ENCODE measurements at regions not wholly inside any gene's neighbourhood (a gene's known extent, or its start where the extent isn't known, plus 50 kb on each side); places are given as distances from the start of the nearest gene placed in this dataset.

- Mint-ChIP-seq H3K36me3 (ENCODE audit: insufficient read depth in 2 of 2) (no peaks in the 10 kb centered on the region), H3K4me1 (ENCODE audit: low read depth) (no peaks in the 10 kb centered on the region), H3K27ac (no peak overlapping the region), H3K9me3 (no peaks in the 10 kb centered on the region), H3K27me3 (ENCODE audit: low read depth) (no peaks in the 10 kb centered on the region), H3K4me3 (no peak overlapping the region)
- ATAC-seq (replicated peaks in 1 of 2) (no peak), DNase-seq (no peak)
Observed at GRCh38 chr7:116438267-116438666, 61.3 kb upstream of the CAV2 start.

GRCh38 chr7:116439005-116439404 is 60.5 kb upstream of the CAV2 start:
- H3K27ac Mint-ChIP-seq: no peak overlapping the region
- DNase-seq: no peak
- no peaks in the 10 kb centered on the region for H3K27me3 Mint-ChIP-seq (ENCODE audit: low read depth)
- H3K9me3 Mint-ChIP-seq: no peaks in the 10 kb centered on the region
- no peaks in the 10 kb centered on the region for H3K36me3 Mint-ChIP-seq (ENCODE audit: insufficient read depth in 2 of 2)
- ATAC-seq (replicated peaks in 1 of 2): no peak
- no peak overlapping the region for H3K4me3 Mint-ChIP-seq
- H3K4me1 Mint-ChIP-seq (ENCODE audit: low read depth): no peaks in the 10 kb centered on the region

GRCh38 chr7:116439841-116440549 is 59.5 kb upstream of the CAV2 start:
- H3K27ac Mint-ChIP-seq: no peak overlapping the region
- ATAC-seq (replicated peaks in 1 of 2): no peak

GRCh38 chr7:116441534-116441933 is 58.0 kb upstream of the CAV2 start:
- DNase-seq (no peak), ATAC-seq (replicated peaks in 1 of 2) (no peak)
- Mint-ChIP-seq H3K9me3 (peaks cover 0 to 2% of the 10 kb centered on the region in 2 donors), H3K4me1 (ENCODE audit: low read depth) (no peaks in the 10 kb centered on the region), H3K27ac (no peak overlapping the region), H3K27me3 (ENCODE audit: low read depth) (peaks cover 15% of the 10 kb centered on the region), H3K36me3 (ENCODE audit: insufficient read depth in 2 of 2) (no peaks in the 10 kb centered on the region), H3K4me3 (no peak overlapping the region)

More at GRCh38 chr7:116439841-116440549, 59.5 kb upstream of the CAV2 start:
- no peaks in the 10 kb centered on the region for H3K36me3 Mint-ChIP-seq (ENCODE audit: insufficient read depth in 2 of 2)
- no peak overlapping the region for H3K4me3 Mint-ChIP-seq
- H3K4me1 Mint-ChIP-seq (ENCODE audit: low read depth): no peaks in the 10 kb centered on the region
- H3K9me3 Mint-ChIP-seq: peaks cover 0 to 2% of the 10 kb centered on the region in 2 donors
- peaks cover 6% of the 10 kb centered on the region for H3K27me3 Mint-ChIP-seq (ENCODE audit: low read depth)
- no peak for DNase-seq

- no peaks in the 10 kb centered on the region for H3K4me1 Mint-ChIP-seq (ENCODE audit: low read depth)
- no peak overlapping the region for H3K4me3 Mint-ChIP-seq
- no peaks in the 10 kb centered on the region for H3K36me3 Mint-ChIP-seq (ENCODE audit: insufficient read depth in 2 of 2)
Observed at GRCh38 chr7:116443101-116443523, 56.4 kb upstream of the CAV2 start.

GRCh38 chr7:116443646-116444045 is 55.9 kb upstream of the CAV2 start:
- no peak overlapping the region for H3K4me3 Mint-ChIP-seq
- DNase-seq (no peak), ATAC-seq (replicated peaks in 1 of 2) (no peak)

More at GRCh38 chr7:116443101-116443523, 56.4 kb upstream of the CAV2 start:
- Mint-ChIP-seq H3K9me3 (peaks cover 0 to 2% of the 10 kb centered on the region in 2 donors), H3K27ac (no peak overlapping the region), H3K27me3 (ENCODE audit: low read depth) (peaks cover 20% of the 10 kb centered on the region)
- ATAC-seq (replicated peaks in 1 of 2) (no peak), DNase-seq (no peak)

GRCh38 chr7:116445447-116446211 is 53.9 kb upstream of the CAV2 start:
- peaks cover 0 to 2% of the 10 kb centered on the region in 2 donors for H3K9me3 Mint-ChIP-seq
- H3K4me1 Mint-ChIP-seq (ENCODE audit: low read depth): no peaks in the 10 kb centered on the region
- H3K27ac Mint-ChIP-seq: no peak overlapping the region
- DNase-seq: no peak
- H3K4me3 Mint-ChIP-seq: no peak overlapping the region
- ATAC-seq (replicated peaks in 1 of 2): no peak
- peaks cover 30% of the 10 kb centered on the region for H3K27me3 Mint-ChIP-seq (ENCODE audit: low read depth)
- no peaks in the 10 kb centered on the region for H3K36me3 Mint-ChIP-seq (ENCODE audit: insufficient read depth in 2 of 2)

More at GRCh38 chr7:116443646-116444045, 55.9 kb upstream of the CAV2 start:
- Mint-ChIP-seq H3K9me3 (peaks cover 0 to 2% of the 10 kb centered on the region in 2 donors), H3K27me3 (ENCODE audit: low read depth) (peaks cover 20% of the 10 kb centered on the region), H3K4me1 (ENCODE audit: low read depth) (no peaks in the 10 kb centered on the region), H3K36me3 (ENCODE audit: insufficient read depth in 2 of 2) (no peaks in the 10 kb centered on the region), H3K27ac (no peak overlapping the region)

GRCh38 chr7:116446212-116446855 is 53.2 kb upstream of the CAV2 start:
- DNase-seq (no peak), ATAC-seq (replicated peaks in 1 of 2) (no peak)
- peaks cover 30% of the 10 kb centered on the region for H3K27me3 Mint-ChIP-seq (ENCODE audit: low read depth)
- H3K4me1 Mint-ChIP-seq (ENCODE audit: low read depth): no peaks in the 10 kb centered on the region
- no peaks in the 10 kb centered on the region for H3K36me3 Mint-ChIP-seq (ENCODE audit: insufficient read depth in 2 of 2)
- H3K9me3 Mint-ChIP-seq: peaks cover 0 to 2% of the 10 kb centered on the region in 2 donors
- no peak overlapping the region for H3K4me3 Mint-ChIP-seq
- H3K27ac Mint-ChIP-seq: no peak overlapping the region

GRCh38 chr7:116447436-116447835 is 52.1 kb upstream of the CAV2 start:
- Mint-ChIP-seq H3K4me3 (no peak overlapping the region), H3K36me3 (ENCODE audit: insufficient read depth in 2 of 2) (no peaks in the 10 kb centered on the region), H3K4me1 (ENCODE audit: low read depth) (no peaks in the 10 kb centered on the region), H3K9me3 (peaks cover 0 to 2% of the 10 kb centered on the region in 2 donors), H3K27me3 (ENCODE audit: low read depth) (peaks cover 30% of the 10 kb centered on the region), H3K27ac (no peak overlapping the region)
- ATAC-seq (replicated peaks in 1 of 2): no peak
- DNase-seq: no peak

GRCh38 chr7:116447966-116448839 is 51.3 kb upstream of the CAV2 start:
- Mint-ChIP-seq H3K27ac (no peak overlapping the region), H3K4me1 (ENCODE audit: low read depth) (no peaks in the 10 kb centered on the region), H3K27me3 (ENCODE audit: low read depth) (peaks cover 30% of the 10 kb centered on the region), H3K4me3 (no peak overlapping the region), H3K9me3 (peaks cover 0 to 2% of the 10 kb centered on the region in 2 donors), H3K36me3 (ENCODE audit: insufficient read depth in 2 of 2) (no peaks in the 10 kb centered on the region)
- DNase-seq (no peak), ATAC-seq (replicated peaks in 1 of 2) (no peak)

GRCh38 chr7:116449441-116449840 is 50.1 kb upstream of the CAV2 start:
- Mint-ChIP-seq H3K4me1 (ENCODE audit: low read depth) (no peaks in the 10 kb centered on the region), H3K27me3 (ENCODE audit: low read depth) (peaks cover 28% of the 10 kb centered on the region), H3K27ac (no peak overlapping the region), H3K9me3 (peaks cover 0 to 1% of the 10 kb centered on the region in 2 donors), H3K4me3 (no peak overlapping the region), H3K36me3 (ENCODE audit: insufficient read depth in 2 of 2) (no peaks in the 10 kb centered on the region)
- ATAC-seq (replicated peaks in 1 of 2): no peak
- DNase-seq: no peak

All from activated T-cell treated with anti-CD3 and anti-CD28 coated beads, Interleukin-2, amount 50 U/mL, for 72 hours (primary cell).